Suppressor macrophage treated with lipopolysaccharide for 1 hour (primary cell): ENCODE measurements at regions not wholly inside any gene's neighbourhood (a gene's known extent, or its start where the extent isn't known, plus 50 kb on each side); places are given as distances from the start of the nearest gene placed in this dataset.

Experiments
- DNase-seq, 3 donors: peaks; one replicate each; pipeline ENCODE4 v3.0.0-alpha.2; 2020 to 2022

- no peak for DNase-seq
These were observed 87.4 kb upstream of the PAPPA start for GRCh38 chr9:116066221-116066620.

GRCh38 chr9:116067566-116067965 is 86.0 kb upstream of the PAPPA start:
- no peak for DNase-seq

GRCh38 chr9:116070256-116070914 is 83.2 kb upstream of the PAPPA start:
- no peak for DNase-seq

- no peak for DNase-seq
These were observed 81.5 kb upstream of the PAPPA start for GRCh38 chr9:116072046-116072445.

- no peak for DNase-seq
These were observed 79.8 kb upstream of the PAPPA start for GRCh38 chr9:116073826-116074225.

GRCh38 chr9:116074658-116075057 is 78.9 kb upstream of the PAPPA start:
- DNase-seq = no peak

- DNase-seq = no peak
These were observed 78.4 kb upstream of the PAPPA start for GRCh38 chr9:116075191-116075590.

GRCh38 chr9:116078640-116079039 is 75.0 kb upstream of the PAPPA start:
- no peak for DNase-seq

GRCh38 chr9:116080561-116080960 is 73.0 kb upstream of the PAPPA start:
- DNase-seq = no peak

GRCh38 chr9:116081435-116082115 is 72.0 kb upstream of the PAPPA start:
- no peak for DNase-seq

- no peak for DNase-seq
These were observed 69.8 kb upstream of the PAPPA start for GRCh38 chr9:116083837-116084236.

GRCh38 chr9:116084497-116084896 is 69.1 kb upstream of the PAPPA start:
- DNase-seq = no peak

GRCh38 chr9:116087246-116087645 is 66.3 kb upstream of the PAPPA start:
- DNase-seq = peak; percentile 7 to 40 (median 21)

GRCh38 chr9:116087751-116088194 is 65.8 kb upstream of the PAPPA start:
- DNase-seq = no peak

GRCh38 chr9:116088396-116088795 is 65.2 kb upstream of the PAPPA start:
- no peak for DNase-seq

GRCh38 chr9:116090030-116090770 is 63.4 kb upstream of the PAPPA start:
- DNase-seq = peak; percentile 11 to 22 (median 15)

- DNase-seq = no peak
These were observed 58.7 kb upstream of the PAPPA start for GRCh38 chr9:116094846-116095245.

GRCh38 chr9:116095403-116095802 is 58.2 kb upstream of the PAPPA start:
- DNase-seq = no peak

- no peak for DNase-seq
These were observed 57.5 kb upstream of the PAPPA start for GRCh38 chr9:116096046-116096445.

- no peak for DNase-seq
These were observed 56.7 kb upstream of the PAPPA start for GRCh38 chr9:116096853-116097252.

- no peak for DNase-seq
These were observed 55.1 kb upstream of the PAPPA start for GRCh38 chr9:116098476-116098875.

- no peak for DNase-seq
These were observed 53.8 kb upstream of the PAPPA start for GRCh38 chr9:116099821-116100220.

GRCh38 chr9:116100711-116101121 is 52.9 kb upstream of the PAPPA start:
- no peak for DNase-seq

- DNase-seq = no peak
These were observed 52.1 kb upstream of the PAPPA start for GRCh38 chr9:116101516-116101915.
